GM10266 (cell line): ENCODE measurements at regions not wholly inside any gene's neighbourhood (a gene's known extent, or its start where the extent isn't known, plus 50 kb on each side); places are given as distances from the start of the nearest gene placed in this dataset.
"Not testable (repeated sequence)": the region's sequence is repeated elsewhere in the genome, so short reads cannot be mapped to it uniquely, and the experiment has no call there.

Experiments
- DNase-seq: peaks from one replicate; pipeline ENCODE4 v3.0.0; 2012; ENCODE audit errors: extremely low spot score
- CTCF ChIP-seq: IDR thresholded peaks from 2 replicates; pipeline ENCODE4 v1.5.1; 2012; ENCODE audit warnings: mild to moderate bottlenecking, low read depth; ENCODE audit not compliant: control insufficient read depth, insufficient read depth; ENCODE audit errors: missing control alignments

GRCh38 chr12:91877456-91878235 lies 268.0 kb downstream of the BTG1 start:
- no peak for DNase-seq
- TF ChIP-seq CTCF = no peak

GRCh38 chr12:91877022-91877421 lies 268.6 kb downstream of the BTG1 start:
- no peak for TF ChIP-seq CTCF
- DNase-seq = peak; percentile 29

GRCh38 chr12:91875671-91876070 lies 270.0 kb downstream of the BTG1 start:
- not testable (repeated sequence) for DNase-seq

GRCh38 chr12:91874086-91874865 lies 271.4 kb downstream of the BTG1 start:
- TF ChIP-seq CTCF = no peak
- DNase-seq = no peak

DNA sequence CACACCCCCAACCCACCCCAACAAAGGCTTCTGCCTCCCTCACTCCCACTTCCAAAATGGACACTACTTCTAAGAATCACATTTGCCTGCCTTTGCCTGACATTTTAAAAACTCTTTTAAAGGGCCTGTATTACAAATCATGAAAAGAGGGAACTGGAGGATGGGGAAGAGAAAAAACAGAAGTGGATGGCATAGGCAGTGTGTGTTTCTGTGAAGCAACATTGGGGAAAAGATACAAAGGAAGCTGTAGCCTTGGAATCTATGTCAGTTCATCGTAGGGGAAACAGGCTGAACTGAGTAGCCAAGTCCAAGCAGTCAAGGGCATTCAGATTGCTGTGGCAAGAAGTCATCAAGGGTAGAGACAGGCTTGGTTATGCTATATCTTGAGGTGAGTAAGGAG lies 273.9 kb downstream of the BTG1 start:
- no peak for DNase-seq
- TF ChIP-seq CTCF = no peak

DNA sequence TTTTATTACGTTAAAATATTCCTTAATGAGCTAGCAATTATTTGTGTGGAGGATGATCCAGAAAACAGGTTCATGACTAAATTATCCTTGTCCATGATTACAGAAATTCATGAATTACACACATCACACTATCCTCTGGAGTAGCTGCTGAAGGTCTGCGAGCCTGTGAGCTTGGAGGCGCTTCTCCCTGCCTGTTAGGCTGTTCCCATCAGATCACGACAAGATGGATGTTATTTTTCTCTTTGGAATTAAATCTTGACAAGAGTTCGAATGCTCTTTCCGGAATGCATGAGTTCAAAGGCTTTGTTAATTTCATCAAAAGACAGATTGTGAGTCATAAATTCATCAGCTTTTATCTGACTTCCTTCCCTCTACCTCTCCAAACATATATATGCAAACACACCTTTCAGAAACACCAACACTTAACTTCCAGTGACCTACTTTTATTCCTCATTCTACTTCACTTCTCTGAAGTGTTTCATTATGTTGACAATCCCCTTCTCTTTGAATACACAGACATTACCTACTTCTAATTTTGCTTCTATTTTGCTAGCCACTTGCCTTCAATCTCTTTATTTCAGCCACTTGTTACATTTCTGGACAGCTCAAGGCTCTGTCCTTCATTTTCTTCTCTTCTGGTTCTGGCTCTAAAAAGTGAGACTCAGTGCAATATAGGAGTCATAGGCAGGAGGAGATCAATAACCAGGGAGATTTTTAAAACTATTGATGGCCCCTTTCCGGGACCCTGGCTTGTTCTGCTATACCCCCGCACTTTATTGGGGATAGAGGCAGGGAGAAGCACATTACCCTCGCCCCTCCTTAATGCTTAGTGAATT lies 274.6 kb downstream of the BTG1 start:
- DNase-seq = no peak
- no peak for TF ChIP-seq CTCF

- no peak for TF ChIP-seq CTCF
- DNase-seq = no peak
These were observed 277.6 kb downstream of the BTG1 start for GRCh38 chr12:91868054-91868453.
